ENCODE measurements at regions not wholly inside any gene's neighbourhood (a gene's known extent, or its start where the extent isn't known, plus 50 kb on each side); places are given as distances from the start of the nearest gene placed in this dataset.

GRCh38 chr20:6857927-6858326, 90.4 kb downstream of the BMP2 start:
- DNase-seq (ENCODE audit: low read depth): no peak
- H3K4me3 ChIP-seq (ENCODE audit: low read depth, low read length): no peak overlapping the region
- TF ChIP-seq CTCF (IDR thresholded peaks at IDR 0.05; ENCODE audit: insufficient read depth, low read depth, low read length): no peak

- no peak for DNase-seq (ENCODE audit: low read depth)
- H3K4me3 ChIP-seq (ENCODE audit: low read depth, low read length): no peak overlapping the region
- no peak for TF ChIP-seq CTCF (IDR thresholded peaks at IDR 0.05; ENCODE audit: insufficient read depth, low read depth, low read length)
These were observed 95.9 kb downstream of the BMP2 start for GRCh38 chr20:6863355-6863754.

GRCh38 chr20:6863798-6864201, 96.3 kb downstream of the BMP2 start:
- no peak for DNase-seq (ENCODE audit: low read depth)
- no peak overlapping the region for H3K4me3 ChIP-seq (ENCODE audit: low read depth, low read length)
- no peak for TF ChIP-seq CTCF (IDR thresholded peaks at IDR 0.05; ENCODE audit: insufficient read depth, low read depth, low read length)

- DNase-seq (ENCODE audit: low read depth): peak; percentile 12
- H3K4me3 ChIP-seq (ENCODE audit: low read depth, low read length): no peak overlapping the region
- no peak for TF ChIP-seq CTCF (IDR thresholded peaks at IDR 0.05; ENCODE audit: insufficient read depth, low read depth, low read length)
These were observed 97.3 kb downstream of the BMP2 start for GRCh38 chr20:6864740-6865139.

- H3K4me3 ChIP-seq (ENCODE audit: low read depth, low read length): no peak overlapping the region
- peak; percentile 55 for DNase-seq (ENCODE audit: low read depth)
- TF ChIP-seq CTCF (IDR thresholded peaks at IDR 0.05; ENCODE audit: insufficient read depth, low read depth, low read length): no peak
These were observed 99.3 kb downstream of the BMP2 start for GRCh38 chr20:6866741-6867140.

GRCh38 chr20:6868861-6869260, 101.4 kb downstream of the BMP2 start:
- no peak for DNase-seq (ENCODE audit: low read depth)
- no peak overlapping the region for H3K4me3 ChIP-seq (ENCODE audit: low read depth, low read length)
- TF ChIP-seq CTCF (IDR thresholded peaks at IDR 0.05; ENCODE audit: insufficient read depth, low read depth, low read length): no peak

GRCh38 chr20:6870559-6870958, 103.1 kb downstream of the BMP2 start:
- H3K4me3 ChIP-seq (ENCODE audit: low read depth, low read length): no peak overlapping the region
- no peak for TF ChIP-seq CTCF (IDR thresholded peaks at IDR 0.05; ENCODE audit: insufficient read depth, low read depth, low read length)
- DNase-seq (ENCODE audit: low read depth): no peak
